Colonic mucosa (tissue), 4 donors: ENCODE measurements at regions not wholly inside any gene's neighbourhood (a gene's known extent, or its start where the extent isn't known, plus 50 kb on each side); places are given as distances from the start of the nearest gene placed in this dataset.
"Not testable (repeated sequence)": the region's sequence is repeated elsewhere in the genome, so short reads cannot be mapped to it uniquely, and the experiment has no call there.

Source experiments
- DNase-seq: peaks from one replicate; pipeline ENCODE4 v3.0.0-alpha.2; 2020
- H3K27ac ChIP-seq: fragments of 200-600 bp; one replicate; pipeline ENCODE4 v1.8.0; 2021
- H3K27me3 ChIP-seq: fragments of 200-600 bp; one replicate; pipeline ENCODE4 v1.8.0; 2021
- H3K36me3 ChIP-seq: fragments of 200-600 bp; one replicate; pipeline ENCODE4 v1.8.0; 2021
- H3K4me1 ChIP-seq: fragments of 200-600 bp; one replicate; pipeline ENCODE4 v1.8.0; 2021; ENCODE audit warnings: mild to moderate bottlenecking
- H3K4me3 ChIP-seq: fragments of 200-600 bp; one replicate; pipeline ENCODE4 v1.8.0; 2021
- H3K9ac ChIP-seq, 2 donors: one replicate each; pipeline ENCODE4 v1.7.0; 2013; ENCODE audit warnings: control low read depth in 2 of 2, low read depth in 2 of 2, low read length in 2 of 2
- H3K9me3 ChIP-seq: fragments of 200-600 bp; one replicate; pipeline ENCODE4 v1.8.0; 2021
- CTCF ChIP-seq: fragments of 200-600 bp; IDR thresholded peaks from one replicate; pipeline ENCODE4 v1.8.0; 2022; ENCODE audit warnings: antibody characterized with exemption, mild to moderate bottlenecking
- intact Hi-C: fragments of 100-400 bp; cut with DNase I; formaldehyde crosslinking; loops from one replicate; pipeline ENCODE4 v1.14.1; 2022
- donor health status: healthy.
- donor health status: DM: no; HTN: no; CAD: no.
- donor health status: DM: no; HTN: no; CAD: no.

GRCh38 chr9:7739595-7739994 lies 60.0 kb downstream of the DMAC1 start:
- no peaks in the 10 kb centered on the region for H3K4me1 ChIP-seq
- no peak for TF ChIP-seq CTCF
- no peak overlapping the region for H3K4me3 ChIP-seq
- H3K36me3 ChIP-seq: no peaks in the 10 kb centered on the region
- H3K9ac ChIP-seq: no peak overlapping the region
- no peaks in the 10 kb centered on the region for H3K27me3 ChIP-seq
- H3K9me3 ChIP-seq: no peaks in the 10 kb centered on the region
- DNase-seq: no peak
- H3K27ac ChIP-seq: no peak overlapping the region
- intact Hi-C loops: no loop called here

- intact Hi-C loops: no loop called here
Observed at GRCh38 chr9:7735311-7735710, 64.3 kb downstream of the DMAC1 start.

GRCh38 chr9:7730164-7730445 lies 69.5 kb downstream of the DMAC1 start:
- H3K27me3 ChIP-seq: no peaks in the 10 kb centered on the region
- no peak for TF ChIP-seq CTCF
- no peak for DNase-seq
- no peaks in the 10 kb centered on the region for H3K4me1 ChIP-seq
- no peaks in the 10 kb centered on the region for H3K36me3 ChIP-seq
- H3K9ac ChIP-seq: no peak overlapping the region
- H3K9me3 ChIP-seq: no peaks in the 10 kb centered on the region
- no peak overlapping the region for H3K4me3 ChIP-seq
- intact Hi-C loops: no loop called here
- H3K27ac ChIP-seq: no peak overlapping the region

More at GRCh38 chr9:7735311-7735710, 64.3 kb downstream of the DMAC1 start:
- Histone ChIP-seq H3K27me3 (no peaks in the 10 kb centered on the region), H3K9ac (no peak overlapping the region), H3K36me3 (no peaks in the 10 kb centered on the region), H3K4me3 (no peak overlapping the region), H3K4me1 (no peaks in the 10 kb centered on the region), H3K27ac (no peak overlapping the region), H3K9me3 (no peaks in the 10 kb centered on the region)
- DNase-seq: no peak
- no peak for TF ChIP-seq CTCF

GRCh38 chr9:7729371-7730163 lies 70.0 kb downstream of the DMAC1 start:
- no peak for DNase-seq

GRCh38 chr9:7721291-7721690 lies 78.3 kb downstream of the DMAC1 start:
- Histone ChIP-seq H3K4me3 (no peak overlapping the region), H3K4me1 (no peaks in the 10 kb centered on the region), H3K27me3 (no peaks in the 10 kb centered on the region), H3K9ac (no peak overlapping the region), H3K27ac (no peak overlapping the region), H3K9me3 (no peaks in the 10 kb centered on the region), H3K36me3 (no peaks in the 10 kb centered on the region)
- intact Hi-C loops: no loop called here
- no peak for DNase-seq
- no peak for TF ChIP-seq CTCF

More at GRCh38 chr9:7729371-7730163, 70.0 kb downstream of the DMAC1 start:
- no peaks in the 10 kb centered on the region for H3K36me3 ChIP-seq
- no peaks in the 10 kb centered on the region for H3K4me1 ChIP-seq
- intact Hi-C loops: no loop called here
- no peaks in the 10 kb centered on the region for H3K9me3 ChIP-seq
- no peak for TF ChIP-seq CTCF
- H3K27me3 ChIP-seq: no peaks in the 10 kb centered on the region
- H3K27ac ChIP-seq: no peak overlapping the region
- no peak overlapping the region for H3K9ac ChIP-seq
- H3K4me3 ChIP-seq: no peak overlapping the region

- intact Hi-C loops, H3K27ac ChIP-seq, H3K27me3 ChIP-seq, H3K36me3 ChIP-seq, DNase-seq, H3K9ac ChIP-seq, H3K4me1 ChIP-seq, H3K9me3 ChIP-seq, H3K4me3 ChIP-seq: not testable (repeated sequence)
Observed at GRCh38 chr9:7713088-7713487, 86.5 kb downstream of the DMAC1 start.
